Mesothelial cell of epicardium (in vitro differentiated cells): ENCODE measurements at regions not wholly inside any gene's neighbourhood (a gene's known extent, or its start where the extent isn't known, plus 50 kb on each side); places are given as distances from the start of the nearest gene placed in this dataset.
"Not testable (repeated sequence)": the region's sequence is repeated elsewhere in the genome, so short reads cannot be mapped to it uniquely, and the experiment has no call there.

Experiments
- DNase-seq, 2 experiments: peaks; one replicate each; pipeline ENCODE4 v3.0.0; 2021; ENCODE audit warnings: low spot score in 2 of 2; ENCODE audit not compliant: unreplicated experiment in 2 of 2
- H3K27ac Mint-ChIP-seq: 2 replicates; pipeline ENCODE4 v1.8.0; 2021; ENCODE audit warnings: mixed read lengths
- H3K27me3 Mint-ChIP-seq: 2 replicates; pipeline ENCODE4 v1.8.0; 2021; ENCODE audit warnings: low read depth, mixed read lengths
- H3K36me3 Mint-ChIP-seq: 2 replicates; pipeline ENCODE4 v1.8.0; 2021; ENCODE audit warnings: mixed read lengths
- H3K4me1 Mint-ChIP-seq: 2 replicates; pipeline ENCODE4 v1.8.0; 2021; ENCODE audit warnings: mixed read lengths
- H3K4me3 Mint-ChIP-seq: 2 replicates; pipeline ENCODE4 v1.8.0; 2021; ENCODE audit warnings: mild to moderate bottlenecking, moderate library complexity, mixed read lengths
- H3K9me3 Mint-ChIP-seq: 2 replicates; pipeline ENCODE4 v1.8.0; 2021; ENCODE audit warnings: mixed read lengths
- CTCF ChIP-seq: fragments of 200-600 bp; sonication (generic); IDR thresholded peaks from one replicate; pipeline ENCODE4 v1.5.0; 2021; ENCODE audit warnings: antibody characterized with exemption; ENCODE audit not compliant: unreplicated experiment

- H3K36me3 Mint-ChIP-seq: no peaks in the 10 kb centered on the region
- no peak for DNase-seq
- TF ChIP-seq CTCF: no peak
- H3K9me3 Mint-ChIP-seq: no peaks in the 10 kb centered on the region
- H3K4me1 Mint-ChIP-seq: no peaks in the 10 kb centered on the region
- H3K4me3 Mint-ChIP-seq: no peak overlapping the region
- no peaks in the 10 kb centered on the region for H3K27me3 Mint-ChIP-seq
- no peak overlapping the region for H3K27ac Mint-ChIP-seq
Measured at GRCh38 chr1:80566867-80567266, 1233.9 kb upstream of the ADGRL2 start.

GRCh38 chr1:80566123-80566522 is 1234.6 kb upstream of the ADGRL2 start:
- no peak overlapping the region for H3K4me3 Mint-ChIP-seq
- H3K36me3 Mint-ChIP-seq: no peaks in the 10 kb centered on the region
- no peak overlapping the region for H3K27ac Mint-ChIP-seq

GRCh38 chr1:80565406-80565805 is 1235.3 kb upstream of the ADGRL2 start:
- Mint-ChIP-seq H3K36me3 (no peaks in the 10 kb centered on the region), H3K27me3 (no peaks in the 10 kb centered on the region), H3K4me1 (no peaks in the 10 kb centered on the region), H3K27ac (no peak overlapping the region), H3K9me3 (peaks cover 8% of the 10 kb centered on the region), H3K4me3 (no peak overlapping the region)
- DNase-seq: no peak
- no peak for TF ChIP-seq CTCF

More at GRCh38 chr1:80566123-80566522, 1234.6 kb upstream of the ADGRL2 start:
- Mint-ChIP-seq H3K4me1 (no peaks in the 10 kb centered on the region), H3K9me3 (peaks cover 4% of the 10 kb centered on the region), H3K27me3 (no peaks in the 10 kb centered on the region)
- no peak for DNase-seq
- no peak for TF ChIP-seq CTCF

- no peaks in the 10 kb centered on the region for H3K27me3 Mint-ChIP-seq
- no peak for TF ChIP-seq CTCF
- H3K4me3 Mint-ChIP-seq: no peak overlapping the region
- peaks cover 3% of the 10 kb centered on the region for H3K9me3 Mint-ChIP-seq
- peaks cover 26% of the 10 kb centered on the region for H3K4me1 Mint-ChIP-seq
- no peak for DNase-seq
- no peaks in the 10 kb centered on the region for H3K36me3 Mint-ChIP-seq
- H3K27ac Mint-ChIP-seq: no peak overlapping the region
Measured at GRCh38 chr1:80542231-80542630, 1258.5 kb upstream of the ADGRL2 start.

GRCh38 chr1:80540596-80540995 is 1260.1 kb upstream of the ADGRL2 start:
- no peak for DNase-seq
- peaks cover 26% of the 10 kb centered on the region for H3K4me1 Mint-ChIP-seq
- no peaks in the 10 kb centered on the region for H3K27me3 Mint-ChIP-seq
- H3K36me3 Mint-ChIP-seq: no peaks in the 10 kb centered on the region
- H3K27ac Mint-ChIP-seq: peak overlapping the region; percentile 37
- no peak for TF ChIP-seq CTCF
- no peak overlapping the region for H3K4me3 Mint-ChIP-seq
- H3K9me3 Mint-ChIP-seq: peaks cover 3% of the 10 kb centered on the region

GRCh38 chr1:80540149-80540548 is 1260.6 kb upstream of the ADGRL2 start:
- TF ChIP-seq CTCF: no peak
- no peak for DNase-seq
- Mint-ChIP-seq H3K27me3 (no peaks in the 10 kb centered on the region), H3K36me3 (no peaks in the 10 kb centered on the region), H3K4me3 (no peak overlapping the region), H3K4me1 (peaks cover 30% of the 10 kb centered on the region), H3K27ac (peak overlapping the region; percentile 37), H3K9me3 (peaks cover 3% of the 10 kb centered on the region)

GRCh38 chr1:80539298-80539697 is 1261.4 kb upstream of the ADGRL2 start:
- peaks cover 38% of the 10 kb centered on the region for H3K4me1 Mint-ChIP-seq
- H3K9me3 Mint-ChIP-seq, H3K4me3 Mint-ChIP-seq, DNase-seq, H3K36me3 Mint-ChIP-seq, H3K27ac Mint-ChIP-seq, H3K27me3 Mint-ChIP-seq: not testable (repeated sequence)
